Colonic mucosa (tissue), 4 donors: ENCODE measurements at regions not wholly inside any gene's neighbourhood (a gene's known extent, or its start where the extent isn't known, plus 50 kb on each side); places are given as distances from the start of the nearest gene placed in this dataset.

Experiments
- DNase-seq: peaks from one replicate; pipeline ENCODE4 v3.0.0-alpha.2; 2020
- H3K27ac ChIP-seq: fragments of 200-600 bp; one replicate; pipeline ENCODE4 v1.8.0; 2021
- H3K27me3 ChIP-seq: fragments of 200-600 bp; one replicate; pipeline ENCODE4 v1.8.0; 2021
- H3K36me3 ChIP-seq: fragments of 200-600 bp; one replicate; pipeline ENCODE4 v1.8.0; 2021
- H3K4me1 ChIP-seq: fragments of 200-600 bp; one replicate; pipeline ENCODE4 v1.8.0; 2021; ENCODE audit warnings: mild to moderate bottlenecking
- H3K4me3 ChIP-seq: fragments of 200-600 bp; one replicate; pipeline ENCODE4 v1.8.0; 2021
- H3K9ac ChIP-seq, 2 donors: one replicate each; pipeline ENCODE4 v1.7.0; 2013; ENCODE audit warnings: control low read depth in 2 of 2, low read depth in 2 of 2, low read length in 2 of 2
- H3K9me3 ChIP-seq: fragments of 200-600 bp; one replicate; pipeline ENCODE4 v1.8.0; 2021
- CTCF ChIP-seq: fragments of 200-600 bp; IDR thresholded peaks from one replicate; pipeline ENCODE4 v1.8.0; 2022; ENCODE audit warnings: antibody characterized with exemption, mild to moderate bottlenecking
- intact Hi-C: fragments of 100-400 bp; cut with DNase I; formaldehyde crosslinking; loops from one replicate; pipeline ENCODE4 v1.14.1; 2022
- donor health status: healthy.
- donor health status: DM: no; HTN: no; CAD: no.
- donor health status: DM: no; HTN: no; CAD: no.

DNA sequence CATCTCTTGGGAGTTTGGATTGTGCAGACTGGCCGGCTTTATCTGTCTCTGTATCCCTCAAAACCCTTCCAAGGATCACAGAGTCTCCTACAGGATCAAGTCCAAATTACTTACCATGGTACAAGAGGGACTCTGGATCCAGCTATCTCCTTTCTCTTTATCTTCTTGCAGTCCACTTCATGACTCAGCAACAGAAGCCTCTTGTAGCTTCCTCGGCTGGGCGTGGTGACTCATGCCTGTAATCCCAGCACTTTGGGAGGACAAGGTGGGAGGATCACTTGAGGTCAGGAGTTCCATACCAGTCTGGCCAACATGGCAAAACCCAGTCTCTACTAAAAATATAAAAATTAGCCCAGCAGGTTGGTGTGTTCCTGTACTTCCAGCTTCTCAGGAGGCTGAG, 189.7 kb downstream of the BCAT1 start:
- Histone ChIP-seq H3K4me1 (no peaks in the 10 kb centered on the region), H3K27ac (no peak overlapping the region), H3K36me3 (no peaks in the 10 kb centered on the region), H3K9me3 (no peaks in the 10 kb centered on the region), H3K27me3 (no peaks in the 10 kb centered on the region), H3K9ac (no peak overlapping the region), H3K4me3 (no peak overlapping the region)
- no peak for DNase-seq
- no peak for TF ChIP-seq CTCF
- intact Hi-C loops = no loop called here

GRCh38 chr12:24756479-24757024, 192.3 kb downstream of the BCAT1 start:
- H3K27me3 ChIP-seq = no peaks in the 10 kb centered on the region
- no peak overlapping the region for H3K9ac ChIP-seq
- no peak overlapping the region for H3K4me3 ChIP-seq
- no peaks in the 10 kb centered on the region for H3K36me3 ChIP-seq
- no peaks in the 10 kb centered on the region for H3K9me3 ChIP-seq
- no peaks in the 10 kb centered on the region for H3K4me1 ChIP-seq
- TF ChIP-seq CTCF = no peak
- intact Hi-C loops = no loop called here
- H3K27ac ChIP-seq = no peak overlapping the region
- DNase-seq = no peak

DNA sequence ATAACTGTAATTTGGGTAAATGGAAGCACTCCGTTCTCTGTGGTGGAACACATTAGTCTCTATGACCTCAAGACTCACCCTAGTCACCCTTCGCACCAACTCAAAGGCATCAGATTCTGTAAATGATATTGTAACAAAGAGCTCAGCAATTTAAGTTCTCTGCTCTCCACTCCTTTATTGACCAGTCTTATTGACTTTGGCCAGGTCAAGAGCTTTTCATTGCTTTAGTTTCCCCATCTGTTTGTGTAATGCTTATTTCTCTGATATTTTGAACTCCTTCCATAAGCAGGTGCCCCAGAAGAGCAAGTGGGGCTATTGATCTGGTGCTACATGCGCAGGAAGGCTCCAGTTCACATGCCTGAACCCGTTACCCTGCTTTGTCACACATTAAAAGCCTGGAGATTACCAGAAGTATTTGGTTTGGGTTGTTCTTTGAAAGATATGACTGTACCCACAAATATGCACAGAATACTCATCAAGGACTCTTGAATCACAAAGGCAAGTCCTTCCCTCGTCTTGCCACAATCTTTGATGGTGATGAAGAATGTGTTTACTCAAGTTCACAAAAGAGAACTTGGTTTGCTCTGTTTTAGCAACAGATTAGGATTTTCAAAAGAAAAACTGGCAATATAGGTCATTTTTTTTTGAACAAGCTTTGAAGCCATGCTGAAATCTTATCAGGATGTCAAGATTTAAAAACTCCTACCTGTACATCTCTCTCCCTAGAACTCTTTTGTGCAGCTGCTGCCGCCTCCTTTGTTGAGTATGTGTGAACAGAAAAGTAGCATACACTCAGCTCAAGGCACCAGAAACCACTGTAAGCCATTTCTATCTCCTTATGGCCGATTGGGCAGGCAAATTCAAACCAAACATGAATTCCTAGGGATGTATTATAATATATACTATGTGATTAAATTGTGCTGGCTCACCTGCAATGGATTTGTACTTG, 193.9 kb downstream of the BCAT1 start:
- Histone ChIP-seq H3K9ac (no peak overlapping the region), H3K4me3 (no peak overlapping the region), H3K9me3 (no peaks in the 10 kb centered on the region), H3K27me3 (no peaks in the 10 kb centered on the region), H3K27ac (no peak overlapping the region), H3K4me1 (no peaks in the 10 kb centered on the region), H3K36me3 (no peaks in the 10 kb centered on the region)
- TF ChIP-seq CTCF = no peak
- no peak for DNase-seq
- intact Hi-C loops = no loop called here

DNA sequence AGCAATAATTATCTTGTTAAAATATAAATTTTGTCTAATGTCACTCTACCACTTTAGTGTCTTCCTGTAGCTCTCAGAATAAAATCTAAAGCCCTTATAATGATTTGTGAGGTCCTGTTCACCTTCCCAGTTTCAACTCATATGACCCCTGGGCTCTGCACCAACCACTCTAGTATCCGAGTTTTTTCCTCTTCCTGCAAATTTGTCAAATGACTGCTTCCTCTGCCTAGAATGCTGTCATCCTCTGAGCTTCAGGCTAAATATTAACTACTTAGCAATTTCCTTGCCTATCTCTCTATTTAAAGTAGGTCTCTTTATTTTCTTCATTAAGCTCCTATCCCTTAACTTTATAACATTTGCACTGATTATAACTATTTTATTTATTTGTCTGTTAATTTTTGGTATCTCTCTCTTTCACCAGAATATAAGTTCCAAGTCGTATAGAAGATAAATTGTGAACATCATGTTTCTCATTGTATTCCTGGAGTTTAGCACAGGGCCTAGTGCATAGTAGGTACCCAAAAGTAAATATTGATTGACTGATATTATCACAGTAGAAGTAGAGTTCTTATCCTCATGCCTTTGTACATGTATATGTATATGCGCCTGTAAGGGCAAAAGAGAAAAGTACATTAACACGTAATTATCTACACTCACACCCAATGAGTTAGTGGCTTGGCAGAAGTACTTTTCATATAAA, 196.0 kb downstream of the BCAT1 start:
- Histone ChIP-seq H3K27me3 (no peaks in the 10 kb centered on the region), H3K36me3 (no peaks in the 10 kb centered on the region), H3K4me1 (no peaks in the 10 kb centered on the region), H3K9me3 (no peaks in the 10 kb centered on the region), H3K4me3 (no peak overlapping the region), H3K9ac (no peak overlapping the region), H3K27ac (no peak overlapping the region)
- no peak for TF ChIP-seq CTCF
- DNase-seq = no peak
- intact Hi-C loops = no loop called here

- H3K4me1 ChIP-seq = no peaks in the 10 kb centered on the region
- no peak for TF ChIP-seq CTCF
- H3K4me3 ChIP-seq = no peak overlapping the region
- no peak overlapping the region for H3K9ac ChIP-seq
- intact Hi-C loops = no loop called here
- H3K27ac ChIP-seq = no peak overlapping the region
- no peaks in the 10 kb centered on the region for H3K27me3 ChIP-seq
- no peak for DNase-seq
- no peaks in the 10 kb centered on the region for H3K36me3 ChIP-seq
- H3K9me3 ChIP-seq = no peaks in the 10 kb centered on the region
Measured at GRCh38 chr12:24751181-24751580, 197.7 kb downstream of the BCAT1 start.
